SH-SY5Y (cell line): ENCODE measurements at regions not wholly inside any gene's neighbourhood (a gene's known extent, or its start where the extent isn't known, plus 50 kb on each side); places are given as distances from the start of the nearest gene placed in this dataset.

Experiments
- GATA2 ChIP-seq: IDR thresholded peaks from 2 replicates; pipeline ENCODE4 v1.6.1; 2011; ENCODE audit warnings: mild to moderate bottlenecking, low read depth, low read length
- GATA3 ChIP-seq: IDR thresholded peaks from 2 replicates; pipeline ENCODE4 v1.6.1; 2011; ENCODE audit warnings: low read depth, mild to moderate bottlenecking, low read length, moderate library complexity

- TF ChIP-seq GATA2: no peak
- TF ChIP-seq GATA3: no peak
Measured at GRCh38 chr2:149872638-149873150, 285.1 kb upstream of the MMADHC start.
